GM19438 (cell line): ENCODE measurements at regions not wholly inside any gene's neighbourhood (a gene's known extent, or its start where the extent isn't known, plus 50 kb on each side); places are given as distances from the start of the nearest gene placed in this dataset.

ENCODE experiments used
- ATAC-seq: cut with Tn5 transposase; IDR thresholded peaks from one replicate; pipeline ENCODE4 v1.9.1; 2021; ENCODE audit warnings: low read depth; ENCODE audit not compliant: unreplicated experiment

GRCh38 chr1:212557739-212558692, 50.5 kb upstream of the ATF3 start:
- peak; percentile 44 for ATAC-seq

DNA sequence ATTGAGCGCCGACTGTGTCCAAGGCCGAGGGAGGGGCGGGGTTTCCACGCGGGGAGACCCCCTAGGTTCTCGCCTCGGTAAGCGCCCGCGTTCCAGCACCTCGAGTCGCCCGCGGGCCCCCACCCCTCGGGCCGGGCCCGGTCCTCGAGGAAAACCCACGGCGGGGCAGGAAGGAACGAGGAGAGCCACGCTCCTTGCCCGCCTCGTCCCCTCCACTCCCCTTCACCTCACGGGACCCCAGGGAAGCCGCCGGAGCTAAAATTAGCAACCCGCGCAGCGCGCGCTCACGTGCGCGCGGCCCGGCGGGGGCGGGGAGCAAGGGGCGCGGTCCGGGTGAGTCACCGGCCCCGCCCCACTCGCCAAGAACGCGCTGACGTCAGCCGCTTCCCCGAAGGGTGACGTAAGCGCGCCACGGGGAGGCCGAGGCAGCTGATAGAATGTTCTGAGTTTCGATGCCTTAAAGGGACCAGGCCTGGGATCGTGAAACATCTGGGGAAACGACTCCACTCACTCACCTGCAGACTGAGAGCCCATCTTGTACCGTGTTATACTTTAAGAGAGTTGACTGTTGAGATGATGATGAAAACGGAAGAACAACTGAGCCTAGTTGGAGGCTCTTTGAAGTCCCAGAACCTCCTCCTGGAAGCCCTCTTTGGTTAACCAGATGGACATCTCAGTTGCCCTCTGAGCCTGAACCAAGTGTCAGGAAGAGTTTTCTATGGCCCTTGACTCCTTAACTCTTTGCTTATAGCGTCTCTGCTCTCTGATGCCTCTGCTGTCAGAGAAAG, 49.7 kb upstream of the ATF3 start:
- peak; percentile 96 for ATAC-seq
